SH-SY5Y (cell line): ENCODE measurements at regions not wholly inside any gene's neighbourhood (a gene's known extent, or its start where the extent isn't known, plus 50 kb on each side); places are given as distances from the start of the nearest gene placed in this dataset.

Experiments used
- GATA2 ChIP-seq: IDR thresholded peaks from 2 replicates; pipeline ENCODE4 v1.6.1; 2011; ENCODE audit warnings: mild to moderate bottlenecking, low read depth, low read length
- GATA3 ChIP-seq: IDR thresholded peaks from 2 replicates; pipeline ENCODE4 v1.6.1; 2011; ENCODE audit warnings: low read depth, mild to moderate bottlenecking, low read length, moderate library complexity

- TF ChIP-seq GATA2 (no peak), GATA3 (no peak)
Measured at GRCh38 chr7:18228686-18229085, 201.0 kb upstream of the PRPS1L1 start.

- TF ChIP-seq GATA3 (no peak), GATA2 (no peak)
Measured at GRCh38 chr7:18230271-18230670, 202.6 kb upstream of the PRPS1L1 start.

GRCh38 chr7:18231854-18232253 lies 204.2 kb upstream of the PRPS1L1 start:
- TF ChIP-seq GATA2 = no peak
- no peak for TF ChIP-seq GATA3

DNA sequence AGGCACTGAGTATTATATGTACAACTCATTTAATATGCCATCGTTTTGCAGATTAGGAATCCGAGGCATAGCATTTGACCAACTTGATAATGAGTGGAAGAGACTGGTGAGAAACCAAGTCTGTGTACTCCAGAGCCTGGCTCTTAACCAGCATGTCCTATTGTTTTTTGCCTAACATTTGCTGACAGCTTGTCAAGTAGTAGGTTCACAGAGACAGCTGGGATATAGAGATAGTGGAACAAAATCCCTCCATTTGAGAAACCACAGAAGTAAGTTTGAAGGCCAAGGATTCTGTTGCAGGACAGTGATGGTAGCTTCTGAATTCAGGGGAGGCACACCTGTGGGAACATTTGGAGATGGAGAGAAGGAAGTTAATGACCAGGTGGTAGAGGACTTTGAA lies 206.9 kb upstream of the PRPS1L1 start:
- TF ChIP-seq GATA3 (no peak), GATA2 (no peak)

GRCh38 chr7:18235819-18236218 lies 208.2 kb upstream of the PRPS1L1 start:
- TF ChIP-seq GATA3 (no peak), GATA2 (no peak)

GRCh38 chr7:18239212-18239611 lies 211.6 kb upstream of the PRPS1L1 start:
- no peak for TF ChIP-seq GATA3
- TF ChIP-seq GATA2 = no peak

DNA sequence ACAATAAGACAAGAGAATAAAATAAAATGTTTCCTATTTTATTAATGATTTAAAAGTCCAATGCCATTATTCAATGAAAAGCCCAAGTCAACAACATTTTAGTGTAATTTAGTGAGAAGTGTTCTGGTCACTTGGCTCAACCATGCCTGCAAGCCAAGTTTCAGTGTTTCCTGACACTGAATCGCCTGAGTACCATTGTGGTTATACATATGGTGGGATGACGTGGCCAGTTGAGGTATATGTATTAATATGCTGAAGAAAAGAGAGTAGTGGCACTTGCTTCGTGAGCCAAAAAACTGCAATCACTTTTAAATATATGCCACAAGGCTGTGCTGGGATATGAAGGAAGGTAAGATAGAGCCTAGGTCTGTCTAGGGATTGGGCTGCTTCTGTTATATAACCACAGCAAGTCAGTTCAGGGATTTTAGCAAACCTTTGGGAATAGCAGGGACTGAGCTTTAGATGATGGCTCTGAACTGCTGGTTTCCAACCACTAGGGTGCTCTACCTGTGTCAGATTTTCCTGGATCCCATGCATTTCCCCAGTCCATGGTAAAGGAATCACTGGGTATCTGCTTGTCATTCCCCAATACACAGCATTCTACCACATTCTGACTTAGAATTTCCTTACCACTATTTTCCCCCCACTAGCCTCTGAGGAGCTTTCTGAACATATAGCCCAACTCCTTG lies 214.0 kb upstream of the PRPS1L1 start:
- TF ChIP-seq GATA3 (no peak), GATA2 (no peak)

DNA sequence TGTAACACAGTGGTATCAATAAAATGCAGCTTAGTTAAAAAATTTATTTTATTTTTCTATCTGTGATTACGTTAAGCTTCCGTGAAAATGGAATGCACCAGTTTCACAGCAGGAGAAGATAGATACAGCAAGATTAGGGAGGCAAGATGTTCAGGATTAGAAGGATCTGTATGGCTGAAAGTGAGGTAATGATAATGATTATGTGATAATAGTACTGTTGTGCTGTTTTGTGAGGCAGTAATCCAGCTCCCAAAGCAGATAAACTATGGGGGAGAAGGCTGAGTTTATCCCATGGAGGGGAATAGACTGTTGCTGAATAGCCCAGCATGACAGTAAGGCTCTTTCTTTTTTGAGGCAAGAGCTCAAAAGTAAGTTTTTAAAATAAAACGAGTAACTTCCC lies 216.1 kb upstream of the PRPS1L1 start:
- TF ChIP-seq GATA3 (no peak), GATA2 (no peak)

GRCh38 chr7:18250133-18250532 lies 222.5 kb upstream of the PRPS1L1 start:
- TF ChIP-seq GATA2 (no peak), GATA3 (no peak)

- no peak for TF ChIP-seq GATA3
- no peak for TF ChIP-seq GATA2
Measured at GRCh38 chr7:18257711-18258110, 230.1 kb upstream of the PRPS1L1 start.

- TF ChIP-seq GATA3 (no peak), GATA2 (no peak)
Measured at GRCh38 chr7:18262058-18262457, 233.5 kb upstream of the HDAC9 start.

- TF ChIP-seq GATA3 (no peak), GATA2 (no peak)
Measured at GRCh38 chr7:18265611-18266281, 229.8 kb upstream of the HDAC9 start.

- no peak for TF ChIP-seq GATA2
- no peak for TF ChIP-seq GATA3
Measured at GRCh38 chr7:18268571-18268970, 227.0 kb upstream of the HDAC9 start.

GRCh38 chr7:18276380-18276779 lies 219.2 kb upstream of the HDAC9 start:
- TF ChIP-seq GATA2 = no peak
- TF ChIP-seq GATA3 = no peak

DNA sequence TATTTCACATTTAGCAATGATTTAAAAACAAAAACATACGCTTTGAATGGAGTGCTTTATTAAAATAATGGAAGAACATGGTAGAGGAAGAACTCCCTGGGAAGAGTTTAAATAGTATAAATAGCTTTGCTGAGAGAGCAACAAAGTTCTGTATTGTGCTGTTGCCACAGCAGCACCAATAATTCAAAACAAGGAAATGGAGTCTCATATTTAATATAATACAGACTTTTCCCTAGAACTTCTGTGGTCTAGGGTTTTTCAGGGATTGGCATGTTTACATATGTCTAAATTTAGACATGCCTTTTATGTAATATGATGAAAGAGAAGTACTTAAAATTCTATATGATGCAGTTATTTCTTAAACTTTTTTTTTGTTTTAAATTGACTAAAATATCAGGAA lies 217.2 kb upstream of the HDAC9 start:
- TF ChIP-seq GATA3 (no peak), GATA2 (no peak)

GRCh38 chr7:18283045-18283444 lies 212.5 kb upstream of the HDAC9 start:
- TF ChIP-seq GATA2 = no peak
- no peak for TF ChIP-seq GATA3
